Ishikawa (cell line): ENCODE measurements at regions not wholly inside any gene's neighbourhood (a gene's known extent, or its start where the extent isn't known, plus 50 kb on each side); places are given as distances from the start of the nearest gene placed in this dataset.

Source experiments
- CEBPB ChIP-seq: IDR thresholded peaks from 2 replicates; pipeline ENCODE4 v1.6.1; 2012
- CREB1 ChIP-seq: IDR thresholded peaks from 2 replicates; pipeline ENCODE4 v1.6.1; 2012; ENCODE audit warnings: low read depth
- EGR1 ChIP-seq: IDR thresholded peaks from 2 replicates; pipeline ENCODE4 v1.6.1; 2012
- EP300 ChIP-seq: IDR thresholded peaks from 2 replicates; pipeline ENCODE4 v1.6.1; 2012; ENCODE audit warnings: borderline replicate concordance
- FOXM1 ChIP-seq: IDR thresholded peaks from 2 replicates; pipeline ENCODE4 v1.6.1; 2012; ENCODE audit warnings: low read depth, borderline replicate concordance
- MAX ChIP-seq: IDR thresholded peaks from 2 replicates; pipeline ENCODE4 v1.6.1; 2012
- NFIC ChIP-seq: IDR thresholded peaks from 2 replicates; pipeline ENCODE4 v1.6.1; 2012
- RAD21 ChIP-seq: IDR thresholded peaks from 2 replicates; pipeline ENCODE4 v1.6.1; 2012; ENCODE audit warnings: low read depth
- REST ChIP-seq: IDR thresholded peaks from 2 replicates; pipeline ENCODE4 v1.6.1; 2012; ENCODE audit warnings: low read depth, mild to moderate bottlenecking
- TAF1 ChIP-seq: IDR thresholded peaks from 2 replicates; pipeline ENCODE4 v1.6.1; 2012; ENCODE audit warnings: low read depth, mild to moderate bottlenecking
- TCF12 ChIP-seq: IDR thresholded peaks from 2 replicates; pipeline ENCODE4 v1.6.1; 2012; ENCODE audit warnings: low read depth
- TEAD4 ChIP-seq: IDR thresholded peaks from 2 replicates; pipeline ENCODE4 v1.6.1; 2012
- USF1 ChIP-seq: IDR thresholded peaks from 2 replicates; pipeline ENCODE4 v1.6.1; 2012
- YY1 ChIP-seq: IDR thresholded peaks from 2 replicates; pipeline ENCODE4 v1.6.1; 2012; ENCODE audit warnings: low read depth
- ZBTB7A ChIP-seq: IDR thresholded peaks from 2 replicates; pipeline ENCODE4 v1.6.1; 2012; ENCODE audit warnings: low read depth

- TF ChIP-seq CEBPB = no peak
- no peak for TF ChIP-seq CREB1
- no peak for TF ChIP-seq TEAD4
- no peak for TF ChIP-seq ZBTB7A
- no peak for TF ChIP-seq TCF12
These were observed 158.0 kb downstream of the HNRNPD start for GRCh38 chr4:82215800-82216199.

- TF ChIP-seq EGR1 (no peak), RAD21 (no peak), REST (no peak), YY1 (no peak), TAF1 (no peak)
These were observed 158.8 kb downstream of the HNRNPD start for GRCh38 chr4:82215039-82215438.

- TF ChIP-seq EGR1 (no peak), TAF1 (no peak), CREB1 (no peak)
These were observed 160.0 kb downstream of the HNRNPD start for GRCh38 chr4:82213485-82214417.

GRCh38 chr4:82201805-82202641, 171.8 kb downstream of the HNRNPD start:
- no peak for TF ChIP-seq EGR1
- peak; percentile 89 for TF ChIP-seq RAD21
- no peak for TF ChIP-seq TEAD4
- TF ChIP-seq REST = no peak
- no peak for TF ChIP-seq YY1
- no peak for TF ChIP-seq CEBPB
- TF ChIP-seq EP300 = no peak
- no peak for TF ChIP-seq USF1
- TF ChIP-seq CREB1 = no peak

- no peak for TF ChIP-seq MAX
- no peak for TF ChIP-seq YY1
- TF ChIP-seq ZBTB7A = no peak
- no peak for TF ChIP-seq TEAD4
- TF ChIP-seq TCF12 = no peak
- no peak for TF ChIP-seq FOXM1
- TF ChIP-seq USF1 = no peak
- TF ChIP-seq EP300 = no peak
- no peak for TF ChIP-seq NFIC
- no peak for TF ChIP-seq RAD21
- no peak for TF ChIP-seq CREB1
- TF ChIP-seq REST = no peak
These were observed 172.5 kb downstream of the HNRNPD start for GRCh38 chr4:82201303-82201702.
